H1 (cell line): ENCODE measurements at regions not wholly inside any gene's neighbourhood (a gene's known extent, or its start where the extent isn't known, plus 50 kb on each side); places are given as distances from the start of the nearest gene placed in this dataset.

Experiments
- CTCF ChIA-PET: fragments of 300-600 bp; sonication (Branson Sonifier 250); formaldehyde crosslinking; loops from one replicate; lab custom pipeline; 2021; ENCODE audit not compliant: partially characterized antibody; lab: Charles Lee
- POLR2A ChIA-PET: fragments of 300-600 bp; sonication (Branson Sonifier 250); formaldehyde crosslinking; loops from one replicate; lab custom pipeline; 2021; ENCODE audit warnings: inconsistent platforms; ENCODE audit not compliant: partially characterized antibody; lab: Charles Lee
- DNase-seq, 2 experiments: peaks; one replicate each; pipeline versions ENCODE4 v3.0.0 to v3.0.0-alpha.2; 2010 to 2022; ENCODE audit warnings: low spot score in 2 of 2, low read depth in 1 of 2, mixed read lengths in 1 of 2
- FAIRE-seq: peaks from 2 replicates; lab custom pipeline; 2011; peaks lifted over from hg19 to GRCh38; lab: Jason Lieb, UNC
- H2AFZ ChIP-seq: 2 replicates; pipeline ENCODE4 v1.8.1; 2012; ENCODE audit warnings: low read length, inconsistent platforms
- H2AK5ac ChIP-seq: 2 replicates; pipeline ENCODE4 v1.6.1; 2013; ENCODE audit warnings: low read depth, low read length
- H2BK120ac ChIP-seq: replicated peaks from 2 replicates; pipeline ENCODE3; 2013; ENCODE audit warnings: low read depth, low read length, inconsistent platforms
- H2BK12ac ChIP-seq: 2 replicates; pipeline ENCODE4 v1.6.1; 2013; ENCODE audit warnings: low read depth, low read length
- H2BK15ac ChIP-seq: 2 replicates; pipeline ENCODE4 v1.6.1; 2013; ENCODE audit warnings: low read length
- H2BK20ac ChIP-seq: 2 replicates; pipeline ENCODE4 v1.6.1; 2013; ENCODE audit warnings: low read length
- H2BK5ac ChIP-seq: 2 replicates; pipeline ENCODE4 v1.6.1; 2013; ENCODE audit warnings: low read depth, low read length
- H3K14ac ChIP-seq: 2 replicates; pipeline ENCODE4 v1.6.1; 2013; ENCODE audit warnings: inconsistent platforms; ENCODE audit not compliant: insufficient read length
- H3K18ac ChIP-seq: 2 replicates; pipeline ENCODE4 v1.6.1; 2013; ENCODE audit warnings: low read length; ENCODE audit errors: extremely low read depth
- H3K23ac ChIP-seq: 2 replicates; pipeline ENCODE4 v1.6.1; 2013; ENCODE audit warnings: inconsistent platforms; ENCODE audit not compliant: insufficient read length
- H3K23me2 ChIP-seq: 2 replicates; pipeline ENCODE4 v1.6.1; 2013; ENCODE audit warnings: low read depth, low read length
- H3K27ac ChIP-seq: 2 replicates; pipeline ENCODE4 v1.6.1; 2011; ENCODE audit warnings: low read depth, low read length, inconsistent platforms
- H3K27me3 ChIP-seq, 4 experiments: replicated peaks in 1 of 4; 1 replicate in 1 of 4; 2 replicates in 3 of 4; pipeline versions ENCODE4 v1.6.1 to v1.8.1; 2011 to 2013; ENCODE audit warnings: low read length in 3 of 4, mild to moderate bottlenecking in 3 of 4, inconsistent platforms in 2 of 4, mixed read lengths in 2 of 4, moderate library complexity in 1 of 4; ENCODE audit not compliant: control insufficient read depth in 3 of 4, insufficient read depth in 3 of 4; ENCODE audit errors: extremely low read depth in 1 of 4
- H3K36me3 ChIP-seq, 4 experiments: 2 replicates each; pipeline versions ENCODE4 v1.6.1 to v1.8.1; 2011 to 2013; ENCODE audit warnings: mild to moderate bottlenecking in 4 of 4, low read length in 3 of 4, moderate library complexity in 2 of 4, control low read depth in 1 of 4, inconsistent platforms in 1 of 4; ENCODE audit not compliant: insufficient read depth in 4 of 4, control insufficient read depth in 2 of 4
- H3K4ac ChIP-seq: replicated peaks from 2 replicates; pipeline ENCODE3; 2013; ENCODE audit warnings: low read length, low read depth, mixed read lengths, inconsistent platforms; ENCODE audit not compliant: insufficient read length
- H3K4me1 ChIP-seq, 4 experiments: replicated peaks in 1 of 4; 1 replicate in 1 of 4; 2 replicates in 3 of 4; pipeline versions ENCODE4 v1.6.1 to v1.8.1; 2011 to 2013; ENCODE audit warnings: low read length in 3 of 4, inconsistent platforms in 2 of 4, mixed read lengths in 1 of 4; ENCODE audit not compliant: insufficient read depth in 4 of 4, control insufficient read depth in 3 of 4
- H3K4me2 ChIP-seq, 2 experiments: 2 replicates each; pipeline versions ENCODE4 v1.6.1 to v1.8.1; 2011 to 2013; ENCODE audit warnings: low read depth in 2 of 2, low read length in 2 of 2, control low read depth in 1 of 2, inconsistent platforms in 1 of 2, mild to moderate bottlenecking in 1 of 2; ENCODE audit not compliant: insufficient read depth in 1 of 2
- H3K4me3 ChIP-seq, 4 experiments: fragments of 200-600, 300-600 bp in 1 of 4; sonication (generic), shearing (Covaris generic), sonication (Bioruptor Twin) in 1 of 4; 2 replicates each; pipeline versions ENCODE4 v1.5.1 to v1.8.1; 2011 to 2016; ENCODE audit warnings: low read length in 4 of 4, low read depth in 3 of 4, control low read depth in 2 of 4, inconsistent platforms in 2 of 4, mild to moderate bottlenecking in 2 of 4, mixed read lengths in 1 of 4, moderate library complexity in 1 of 4; ENCODE audit not compliant: insufficient read depth in 2 of 4; ENCODE audit errors: extremely low read depth in 1 of 4
- H3K56ac ChIP-seq: replicated peaks from 2 replicates; pipeline ENCODE3; 2013; ENCODE audit warnings: low read depth, mild to moderate bottlenecking, mixed read lengths, low read length, inconsistent platforms; ENCODE audit not compliant: insufficient read length
- H3K79me1 ChIP-seq: 2 replicates; pipeline ENCODE4 v1.6.1; 2013; ENCODE audit warnings: low read depth, low read length, control low read depth
- H3K79me2 ChIP-seq, 2 experiments: 2 replicates each; pipeline versions ENCODE4 v1.6.1 to v1.8.1; 2012 to 2013; ENCODE audit warnings: low read length in 2 of 2, mild to moderate bottlenecking in 2 of 2, inconsistent platforms in 1 of 2; ENCODE audit not compliant: insufficient read depth in 2 of 2, control insufficient read depth in 1 of 2
- H3K9ac ChIP-seq, 4 experiments: replicated peaks in 1 of 4; 1 replicate in 1 of 4; 2 replicates in 3 of 4; pipeline versions ENCODE4 v1.6.1 to v1.8.1; 2011 to 2013; ENCODE audit warnings: low read depth in 3 of 4, low read length in 3 of 4, control low read depth in 2 of 4, mild to moderate bottlenecking in 2 of 4, moderate library complexity in 2 of 4, inconsistent platforms in 1 of 4; ENCODE audit errors: extremely low read depth in 1 of 4
- H3K9me3 ChIP-seq, 2 experiments: 2 replicates each; pipeline versions ENCODE4 v1.6.1 to v1.8.1; 2012 to 2013; ENCODE audit warnings: mild to moderate bottlenecking in 2 of 2, moderate library complexity in 2 of 2, control low read depth in 1 of 2, inconsistent platforms in 1 of 2, low read depth in 1 of 2, low read length in 1 of 2, mixed read lengths in 1 of 2; ENCODE audit not compliant: insufficient read depth in 2 of 2
- H4K20me1 ChIP-seq, 2 experiments: replicated peaks in 1 of 2; 2 replicates each; pipeline versions ENCODE3 to v1.8.1; 2011 to 2013; ENCODE audit warnings: inconsistent platforms in 2 of 2, low read length in 2 of 2, mild to moderate bottlenecking in 1 of 2; ENCODE audit not compliant: insufficient read depth in 2 of 2, control insufficient read depth in 1 of 2
- H4K5ac ChIP-seq: 2 replicates; pipeline ENCODE4 v1.6.1; 2013; ENCODE audit warnings: low read length, low read depth, mixed read lengths, inconsistent platforms; ENCODE audit not compliant: insufficient read length
- H4K8ac ChIP-seq: 2 replicates; pipeline ENCODE4 v1.8.0; 2013; ENCODE audit warnings: mild to moderate bottlenecking, moderate library complexity, low read length, inconsistent platforms; ENCODE audit not compliant: insufficient read depth; ENCODE audit errors: extremely low read depth
- H4K91ac ChIP-seq: replicated peaks from 2 replicates; pipeline ENCODE3; 2013; ENCODE audit warnings: low read length, mixed read lengths, inconsistent platforms; ENCODE audit not compliant: insufficient read length
- ATF3 ChIP-seq: IDR thresholded peaks from 2 replicates; pipeline ENCODE4 v1.6.1; 2011; ENCODE audit warnings: low read depth, mild to moderate bottlenecking, low read length; ENCODE audit not compliant: insufficient read depth
- BCL11A ChIP-seq, 2 experiments: IDR thresholded peaks; one replicate each; pipeline ENCODE4 v1.6.1; 2011; ENCODE audit warnings: low read depth in 2 of 2, low read length in 2 of 2, mild to moderate bottlenecking in 2 of 2
- EZH2 ChIP-seq: fragments of 200-600 bp; sonication (generic); IDR thresholded peaks from 2 replicates; pipeline ENCODE4 v1.7.1; 2012; ENCODE audit warnings: low read depth, mild to moderate bottlenecking, moderate library complexity, low read length, inconsistent platforms; ENCODE audit not compliant: severe bottlenecking
- GTF2F1 ChIP-seq: IDR thresholded peaks from 2 replicates; pipeline ENCODE4 v1.6.1; 2012; ENCODE audit warnings: low read depth, low read length, improper control_type of control experiment, borderline replicate concordance
- MAX ChIP-seq: IDR thresholded peaks from 2 replicates; pipeline ENCODE4 v1.6.1; 2012; ENCODE audit warnings: inconsistent platforms
- NANOG ChIP-seq: IDR thresholded peaks from 2 replicates; pipeline ENCODE4 v1.6.1; 2011; ENCODE audit warnings: low read length, low read depth, mild to moderate bottlenecking, inconsistent platforms; ENCODE audit not compliant: insufficient read depth, poor library complexity, severe bottlenecking
- NRF1 ChIP-seq: IDR thresholded peaks from 2 replicates; pipeline ENCODE4 v1.6.1; 2011; ENCODE audit warnings: mild to moderate bottlenecking, low read depth, low read length, improper control_type of control experiment
- RNF2 ChIP-seq: fragments of 200-900, 300-1000 bp; sonication (generic); IDR thresholded peaks from 2 replicates; pipeline ENCODE4 v1.7.1; 2016; ENCODE audit warnings: borderline replicate concordance, low read depth, mild to moderate bottlenecking, antibody characterized with exemption, low read length; ENCODE audit not compliant: poor library complexity, severe bottlenecking; ENCODE audit errors: missing control alignments
- USF2 ChIP-seq: IDR thresholded peaks from 2 replicates; pipeline ENCODE4 v1.6.1; 2011; ENCODE audit warnings: low read length, improper control_type of control experiment
- YY1 ChIP-seq: IDR thresholded peaks from 2 replicates; pipeline ENCODE4 v1.6.1; 2011; ENCODE audit warnings: low read depth, mild to moderate bottlenecking, low read length
- WGBS, 2 experiments: shearing (Covaris generic) in 1 of 2; methylation state at CpG; one replicate each; pipeline versions ENCODE4 v1.1.6 to v1.1.7; 2013 to 2015; ENCODE audit warnings: low lambda C conversion rate in 2 of 2, mixed read lengths in 2 of 2, inconsistent platforms in 1 of 2, low coverage in 1 of 2, missing lambda C conversion rate in 1 of 2; ENCODE audit not compliant: insufficient replicate concordance in 2 of 2, insufficient coverage in 1 of 2, insufficient read length in 1 of 2; ENCODE audit errors: extremely low coverage in 1 of 2, missing lambda C conversion rate in 1 of 2; 5-methylcytosine and 5-hydroxymethylcytosine counted together

GRCh38 chr3:186477033-186477432, 67.1 kb downstream of the CRYGS start:
- Histone ChIP-seq H3K79me1 (no peaks in the 10 kb centered on the region), H2AK5ac (no peak overlapping the region), H3K14ac (no peak overlapping the region), H3K23ac (no peak overlapping the region), H3K4me3 (no peak overlapping the region), H2AFZ (no peak overlapping the region), H3K9ac (no peak overlapping the region), H3K9me3 (no peaks in the 10 kb centered on the region), H2BK20ac (no peak overlapping the region), H4K5ac (no peak overlapping the region), H2BK120ac (no peak overlapping the region), H3K23me2 (no peaks in the 10 kb centered on the region), H3K4me2 (no peak overlapping the region), H2BK5ac (peak overlapping the region; percentile 81; the same call in 1 of the 2 replicates), H4K91ac (no peak overlapping the region), H2BK12ac (no peak overlapping the region), H4K20me1 (no peaks in the 10 kb centered on the region), H3K79me2 (no peaks in the 10 kb centered on the region), H3K18ac (no peak overlapping the region), H3K36me3 (no peaks in the 10 kb centered on the region), H3K27ac (no peak overlapping the region), H3K27me3 (no peaks in the 10 kb centered on the region), H3K56ac (no peak overlapping the region), H3K4ac (no peak overlapping the region), H2BK15ac (no peak overlapping the region), H3K4me1 (no peaks in the 10 kb centered on the region), H4K8ac (no peak overlapping the region)
- ChIA-PET CTCF (interaction anchor here (1.7 kb wide), 1 partner anchor 12 kb away, joined by 5 read pairs; no protein-coding TSS in a partner anchor), POLR2A (no interaction called here)
- FAIRE-seq (no peak), DNase-seq (peak in 1 of 2 experiments; percentile 29)
- 89 to 100% methylated on average over 1 to 8 of the region's 8 CpGs for WGBS, 2 experiments
- TF ChIP-seq USF2 (no peak), YY1 (no peak), RNF2 (no peak), EZH2 (no peak), NRF1 (no peak), MAX (no peak), ATF3 (no peak), NANOG (no peak), GTF2F1 (no peak), BCL11A (IDR thresholded peaks at IDR 0.05; ENCODE audit: low read depth in 2 of 2, low read length in 2 of 2) (no peak)
